ENCODE measurements at regions not wholly inside any gene's neighbourhood (a gene's known extent, or its start where the extent isn't known, plus 50 kb on each side); places are given as distances from the start of the nearest gene placed in this dataset.
"Not testable (repeated sequence)": the region's sequence is repeated elsewhere in the genome, so short reads cannot be mapped to it uniquely, and the experiment has no call there.

DNA sequence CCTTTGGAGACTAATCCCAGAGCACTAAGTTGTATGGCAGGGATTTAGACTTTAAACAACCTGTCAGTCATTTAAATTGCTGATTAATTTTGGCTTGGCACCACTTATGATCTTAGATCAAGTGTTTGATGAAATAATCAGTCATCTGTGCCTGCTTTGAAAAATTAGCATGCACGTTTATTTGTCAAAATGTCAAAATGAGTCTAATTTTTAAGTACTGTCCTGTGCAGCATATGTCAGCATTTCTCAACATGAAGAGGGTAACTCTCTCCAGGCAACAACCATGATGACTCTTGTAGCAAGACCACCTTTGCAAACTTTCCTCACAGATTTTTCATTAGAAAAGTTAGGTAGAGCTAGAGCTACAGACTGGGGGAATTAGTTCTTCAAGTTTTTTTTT is 155.7 kb upstream of the GJE1 start:
- in situ Hi-C loops (cut with MboI; ENCODE audit: low sequenced_read_pairs) = no loop called here

DNA sequence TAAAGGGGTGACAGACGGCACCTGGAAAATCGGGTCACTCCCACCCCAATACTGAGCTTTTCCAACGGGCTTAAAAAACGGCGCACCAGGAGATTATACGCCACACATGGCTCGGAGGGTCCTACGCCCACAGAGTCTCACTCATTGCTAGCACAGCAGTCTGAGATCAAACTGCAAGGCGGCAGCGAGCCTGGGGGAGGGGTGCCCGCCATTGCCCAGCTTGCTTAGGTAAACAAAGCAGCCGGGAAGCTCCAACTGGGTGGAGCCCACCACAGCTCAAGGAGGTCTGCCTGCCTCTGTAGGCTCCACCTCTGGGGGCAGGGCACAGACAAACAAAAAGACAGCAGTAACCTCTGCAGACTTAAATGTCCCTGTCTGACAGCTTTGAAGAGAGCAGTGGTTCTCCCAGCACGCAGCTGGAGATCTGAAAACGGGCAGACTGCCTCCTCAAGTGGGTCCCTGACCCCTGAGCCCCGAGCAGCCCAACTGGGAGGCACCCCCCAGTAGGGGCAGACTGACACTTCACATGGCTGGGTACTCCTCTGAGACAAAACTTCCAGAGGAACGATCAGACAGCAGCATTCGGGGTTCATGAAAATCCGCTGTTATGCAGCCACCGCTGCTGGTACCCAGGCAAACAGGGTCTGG is 162.8 kb upstream of the GJE1 start:
- in situ Hi-C loops (cut with MboI; ENCODE audit: low sequenced_read_pairs) = not testable (repeated sequence)

DNA sequence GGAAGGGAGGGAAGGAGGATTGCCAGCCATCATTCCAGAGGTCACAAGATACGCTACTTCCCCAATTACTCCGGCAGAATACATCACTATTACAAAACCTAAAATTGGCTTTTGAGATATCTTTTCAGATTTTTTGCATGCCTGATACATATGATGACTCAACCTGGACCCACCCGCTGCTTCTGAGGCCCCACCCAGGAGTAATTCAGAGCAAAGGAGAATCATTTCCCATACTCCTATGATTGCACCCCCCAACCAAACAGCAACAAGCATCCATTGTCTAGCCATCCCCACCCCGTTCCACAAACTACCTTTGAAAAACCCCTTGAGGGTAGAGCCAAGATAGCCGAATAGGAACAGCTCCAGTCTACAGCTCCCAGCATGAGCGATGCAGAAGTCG is 163.5 kb upstream of the GJE1 start:
- in situ Hi-C loops (cut with MboI; ENCODE audit: low sequenced_read_pairs) = no loop called here

DNA sequence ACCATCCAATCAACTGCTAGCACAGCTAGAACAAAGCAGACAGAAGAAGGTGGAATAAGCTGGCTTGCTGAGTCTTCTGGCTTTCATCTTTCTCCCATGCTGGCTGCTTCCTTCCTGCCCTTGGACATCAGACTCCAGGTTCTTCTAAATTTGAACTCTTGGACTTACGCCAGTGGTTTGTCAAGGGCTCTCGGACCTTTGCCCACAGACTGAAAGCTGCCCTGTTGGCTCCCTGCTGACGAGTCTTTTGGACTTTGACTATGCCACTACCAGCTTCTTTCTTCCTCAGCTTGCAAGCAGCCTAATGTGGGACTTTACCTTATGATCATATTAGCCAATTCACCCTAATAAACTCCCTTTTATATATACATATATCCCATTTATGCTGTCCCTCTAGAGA is 164.1 kb upstream of the GJE1 start:
- in situ Hi-C loops (cut with MboI; ENCODE audit: low sequenced_read_pairs) = no loop called here

DNA sequence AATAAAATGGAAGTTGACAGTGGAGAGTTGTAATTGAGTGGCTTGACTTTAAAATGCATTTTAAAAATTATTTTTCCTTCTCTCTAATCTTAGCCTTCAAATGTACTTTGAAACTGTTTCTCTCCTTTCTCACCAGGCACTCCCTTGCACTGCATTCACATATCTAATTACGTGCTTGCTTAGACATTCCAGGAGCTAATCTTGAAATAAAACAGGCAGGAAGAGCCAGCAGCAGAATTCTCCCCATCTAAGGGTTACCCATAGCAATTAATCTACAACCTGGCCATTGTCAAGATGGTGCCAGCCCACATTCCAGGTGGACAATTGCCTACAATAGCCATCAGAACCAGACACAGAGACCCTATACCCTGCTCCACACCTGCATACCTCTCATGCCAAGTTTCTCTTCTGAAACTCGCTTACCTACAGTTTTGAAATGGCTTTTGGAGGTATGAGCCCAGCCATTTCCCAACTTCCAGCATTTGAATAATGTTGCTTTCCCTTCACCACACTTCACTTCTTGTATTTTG is 167.6 kb upstream of the GJE1 start:
- in situ Hi-C loops (cut with MboI; ENCODE audit: low sequenced_read_pairs) = no loop called here

DNA sequence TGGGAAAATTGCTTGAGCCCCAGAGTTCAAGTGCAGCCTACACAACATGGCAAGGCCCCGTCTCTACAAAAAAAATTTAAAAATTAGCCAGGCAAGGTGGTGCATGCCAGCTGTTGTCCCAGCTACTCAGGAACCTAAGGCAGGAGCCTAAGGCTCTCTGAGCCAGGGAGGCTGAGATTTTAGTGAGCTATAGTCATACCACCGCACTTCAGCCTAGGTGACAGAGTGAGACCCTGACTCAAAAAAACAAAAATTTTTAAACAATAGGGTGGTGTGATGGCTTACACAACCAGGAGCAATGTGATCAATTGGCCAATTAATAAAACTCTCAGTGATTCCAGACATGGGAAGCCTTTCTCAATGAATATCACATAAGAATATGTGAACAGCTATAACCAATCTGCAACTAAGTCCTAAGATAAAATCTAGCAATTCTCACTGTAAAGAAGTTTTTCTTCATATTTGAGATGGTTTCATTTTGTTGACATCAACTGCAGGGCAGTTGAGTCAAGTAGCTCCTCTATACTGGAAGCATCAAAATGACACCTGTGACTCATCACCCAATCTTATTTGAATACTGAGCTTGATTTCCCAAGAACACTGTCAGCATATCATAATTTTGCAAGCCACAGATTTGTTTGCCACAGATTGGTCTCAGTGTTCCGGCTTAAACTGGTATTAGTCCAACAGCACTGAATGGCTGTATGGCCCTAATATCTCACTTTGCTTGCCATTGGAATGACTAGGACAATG is 169.0 kb upstream of the GJE1 start:
- in situ Hi-C loops (cut with MboI; ENCODE audit: low sequenced_read_pairs) = no loop called here

DNA sequence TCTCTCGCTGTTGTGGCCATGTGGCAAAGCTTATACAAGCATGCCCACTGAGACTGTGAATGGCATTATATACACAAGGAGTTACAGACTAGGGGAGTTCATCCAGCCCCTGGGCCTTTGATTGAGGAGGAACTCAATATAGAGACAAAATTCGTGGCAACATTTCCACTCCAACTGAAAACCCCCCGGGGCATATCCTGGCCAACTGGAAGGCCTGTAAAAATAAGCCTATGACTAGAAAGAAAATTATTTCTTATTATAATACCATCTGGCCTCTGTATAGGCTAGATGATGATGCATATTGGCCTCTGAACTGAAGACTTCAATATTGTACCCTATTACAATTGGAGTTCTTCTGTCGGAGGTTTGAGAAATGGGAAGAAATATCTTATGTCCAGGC is 175.5 kb upstream of the GJE1 start:
- in situ Hi-C loops (cut with MboI; ENCODE audit: low sequenced_read_pairs) = no loop called here

DNA sequence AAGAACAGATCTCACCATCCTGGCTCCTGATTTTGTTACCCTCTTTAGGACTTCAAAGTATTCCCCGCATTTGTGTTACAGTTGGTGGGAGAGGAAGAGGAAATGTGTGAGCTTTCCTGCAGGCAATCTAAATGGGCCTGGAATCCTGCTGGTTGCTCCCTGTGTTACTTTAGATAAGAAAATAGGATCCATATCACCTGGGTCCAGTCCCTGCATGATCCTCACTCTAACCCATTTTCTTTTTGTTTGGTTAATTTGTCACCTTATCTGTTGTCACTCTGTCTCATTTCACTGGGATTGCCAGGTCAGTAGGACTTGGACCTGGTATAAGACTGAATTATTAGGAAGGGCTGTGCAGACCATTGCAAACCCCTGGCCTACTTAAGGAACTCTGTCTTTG is 175.9 kb upstream of the GJE1 start:
- in situ Hi-C loops (cut with MboI; ENCODE audit: low sequenced_read_pairs) = no loop called here

DNA sequence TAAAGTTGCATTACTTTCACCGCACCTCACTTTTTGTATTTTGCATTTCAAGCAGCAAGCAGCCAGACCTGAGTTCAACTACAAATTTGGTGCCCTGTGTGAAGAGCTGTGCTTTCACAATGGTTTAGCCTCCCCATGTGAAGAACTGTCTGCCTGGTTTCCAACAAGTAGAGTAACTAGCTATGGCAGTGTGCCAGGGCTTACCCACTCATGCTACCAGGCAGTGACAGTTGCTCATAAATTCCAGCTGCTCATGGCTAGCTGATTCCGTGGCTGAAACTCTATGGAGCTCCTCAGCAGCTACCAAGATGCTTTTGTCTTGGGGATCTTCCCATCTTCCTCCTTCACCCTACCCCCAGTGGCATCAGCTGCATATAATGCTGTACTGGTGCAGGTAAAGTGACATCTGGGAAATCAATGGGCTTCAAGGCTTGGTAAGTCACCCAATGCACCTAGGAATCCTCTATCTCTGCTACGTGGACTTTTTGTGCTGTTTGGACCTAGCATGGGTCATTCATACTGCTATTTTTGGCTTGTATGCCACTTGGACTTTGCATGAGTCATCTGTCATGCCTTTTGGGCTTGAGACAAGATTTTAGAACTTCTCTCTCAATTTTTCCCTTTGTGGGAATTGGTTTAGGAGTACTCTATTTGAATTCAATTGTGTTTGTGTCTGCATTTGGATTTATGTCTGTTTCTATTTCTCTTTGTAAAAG is 176.5 kb upstream of the GJE1 start:
- in situ Hi-C loops (cut with MboI; ENCODE audit: low sequenced_read_pairs) = no loop called here

DNA sequence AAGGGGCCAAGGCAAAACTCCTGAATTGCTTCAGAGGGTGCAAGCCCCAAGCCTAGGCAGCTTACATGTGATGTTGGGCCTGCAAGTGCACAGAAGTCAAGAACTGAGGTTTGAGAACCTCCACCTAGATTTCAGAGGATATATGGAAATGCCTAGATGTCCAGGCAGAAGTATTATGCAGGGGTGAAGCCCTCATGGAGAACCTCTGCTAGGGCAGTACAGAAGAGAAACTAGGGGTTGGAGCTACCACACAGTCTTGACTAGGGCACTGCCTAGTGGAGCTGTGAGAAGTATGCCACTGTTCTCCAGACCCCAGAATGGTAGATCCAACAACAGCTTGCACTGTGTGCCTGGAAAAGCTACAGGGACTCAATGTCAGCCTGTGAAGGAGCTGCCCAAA is 179.7 kb upstream of the GJE1 start:
- in situ Hi-C loops (cut with MboI; ENCODE audit: low sequenced_read_pairs) = no loop called here

DNA sequence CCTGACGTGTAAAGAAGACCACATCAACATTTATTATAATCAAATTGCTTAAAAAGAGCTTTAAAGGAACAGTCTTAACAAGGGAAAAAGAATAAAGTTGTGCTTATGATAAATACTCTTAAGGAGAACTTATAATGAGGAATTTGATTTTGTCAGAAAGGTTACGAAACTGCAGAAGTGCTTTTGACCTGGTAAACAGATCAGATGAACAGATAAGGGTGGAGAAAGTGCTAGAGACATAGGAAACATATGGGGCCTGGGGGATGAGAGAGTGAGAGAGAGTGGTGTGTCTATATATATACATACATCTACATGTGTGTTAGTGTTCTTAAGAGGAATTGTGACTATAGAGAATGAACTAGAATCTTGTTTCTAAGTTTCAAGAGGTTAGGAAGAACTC is 186.2 kb upstream of the GJE1 start:
- in situ Hi-C loops (cut with MboI; ENCODE audit: low sequenced_read_pairs) = no loop called here

DNA sequence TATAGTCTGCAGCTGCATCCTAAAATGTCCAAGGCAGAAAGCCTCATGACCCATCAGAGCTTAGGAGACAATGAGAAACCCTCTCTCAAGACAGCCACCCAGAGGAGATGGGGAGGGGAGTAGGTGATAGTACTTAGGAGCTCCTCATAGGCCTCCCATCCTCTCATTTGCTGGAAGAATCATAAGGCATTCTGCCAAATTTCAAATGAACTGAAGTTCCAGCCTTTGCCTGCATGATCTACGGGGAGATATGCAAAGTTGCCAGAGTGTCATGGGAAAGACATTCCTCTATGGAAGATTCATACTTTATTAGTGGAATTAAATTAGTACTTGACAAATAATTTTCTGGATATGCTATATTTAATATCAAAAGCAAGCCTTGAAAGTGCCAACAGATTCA is 194.1 kb upstream of the GJE1 start:
- in situ Hi-C loops (cut with MboI; ENCODE audit: low sequenced_read_pairs) = no loop called here

DNA sequence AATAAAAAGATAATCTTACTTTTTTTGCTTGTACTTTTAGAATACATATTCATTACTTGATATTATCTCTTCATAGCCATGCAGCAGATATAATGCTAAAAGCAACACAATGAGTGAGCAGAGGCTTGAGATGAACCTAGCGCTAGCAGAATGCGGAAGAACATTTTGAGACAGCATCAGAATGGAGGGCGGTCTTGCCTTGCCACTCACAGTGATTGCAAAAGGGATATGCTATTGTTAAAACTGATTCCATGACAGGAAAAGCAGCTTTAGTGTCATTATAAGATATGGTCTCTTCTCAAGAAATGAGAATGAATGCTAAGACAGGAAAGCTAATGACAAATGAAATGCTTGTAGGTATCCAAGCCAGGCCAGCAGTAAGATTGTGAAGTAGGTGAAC is 200.0 kb upstream of the GJE1 start:
- in situ Hi-C loops (cut with MboI; ENCODE audit: low sequenced_read_pairs) = no loop called here

DNA sequence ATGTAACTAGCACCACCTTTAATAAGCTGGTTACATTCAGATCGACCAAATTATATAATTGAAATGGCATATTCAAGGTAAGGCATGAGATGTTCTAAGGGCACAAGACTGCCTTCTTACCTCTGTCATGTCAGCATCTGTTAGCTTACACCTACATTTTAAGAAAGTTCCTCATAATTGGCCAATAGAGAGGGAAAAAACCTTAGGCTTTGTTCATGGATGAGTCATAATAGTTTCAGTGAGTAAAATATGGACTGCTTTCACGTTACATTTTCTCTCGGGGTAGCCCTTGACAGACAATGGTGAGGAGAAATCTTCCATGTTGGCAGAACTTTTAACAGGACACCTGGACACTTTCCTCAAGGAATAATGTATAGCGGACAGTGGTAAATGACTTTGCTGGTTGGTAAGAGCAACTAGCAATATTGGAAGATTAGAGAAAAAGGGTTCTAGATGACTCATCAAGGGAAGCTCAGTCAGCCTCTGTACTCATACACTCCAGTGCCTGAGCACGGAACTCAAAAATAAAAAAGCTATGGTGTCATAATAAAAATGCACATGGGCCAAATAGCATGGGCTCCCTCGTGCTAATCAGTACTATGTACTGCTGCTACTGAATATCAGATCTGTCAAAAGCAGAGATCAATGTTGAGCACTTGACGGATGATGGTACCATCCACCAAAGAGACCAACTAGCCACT is 206.4 kb upstream of the GJE1 start:
- in situ Hi-C loops (cut with MboI; ENCODE audit: low sequenced_read_pairs) = not testable (repeated sequence)

DNA sequence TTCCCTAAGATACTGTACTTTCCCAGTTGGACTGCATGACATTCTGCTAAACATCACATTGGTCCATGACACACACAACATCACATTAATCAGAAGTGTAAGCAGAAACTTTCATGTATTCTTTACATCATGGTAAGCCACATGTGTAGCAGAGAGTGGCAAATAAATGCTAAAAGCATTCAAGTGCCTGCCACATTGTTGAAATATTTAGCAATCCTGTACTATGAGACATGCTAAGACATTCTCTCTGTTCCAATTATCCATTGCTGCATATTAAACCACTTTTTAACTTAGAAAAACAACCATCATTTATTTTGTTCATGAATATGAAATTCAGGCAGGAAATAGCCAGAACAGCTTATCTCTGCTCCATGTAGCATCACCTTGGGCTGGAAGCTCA is 207.7 kb upstream of the GJE1 start:
- in situ Hi-C loops (cut with MboI; ENCODE audit: low sequenced_read_pairs) = no loop called here

DNA sequence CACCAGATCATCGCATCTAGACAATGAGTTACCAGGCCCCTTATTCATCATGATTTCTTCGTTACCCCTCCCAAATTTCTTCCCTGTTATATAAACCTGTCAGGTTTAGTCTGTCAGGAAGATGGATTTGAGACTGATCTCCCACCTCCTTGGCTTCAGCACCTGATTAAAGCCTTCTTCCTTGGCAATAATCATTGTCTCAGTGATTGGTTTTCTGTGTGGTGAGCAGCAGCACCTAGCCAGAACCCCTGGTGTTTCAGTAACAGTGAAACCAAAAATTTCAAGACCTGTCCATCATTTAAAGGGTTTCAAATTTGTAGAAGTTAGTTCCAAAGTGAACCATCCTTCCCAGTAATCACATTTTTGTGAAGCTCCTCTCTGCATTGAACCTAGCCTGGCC is 209.8 kb upstream of the GJE1 start:
- in situ Hi-C loops (cut with MboI; ENCODE audit: low sequenced_read_pairs) = no loop called here

DNA sequence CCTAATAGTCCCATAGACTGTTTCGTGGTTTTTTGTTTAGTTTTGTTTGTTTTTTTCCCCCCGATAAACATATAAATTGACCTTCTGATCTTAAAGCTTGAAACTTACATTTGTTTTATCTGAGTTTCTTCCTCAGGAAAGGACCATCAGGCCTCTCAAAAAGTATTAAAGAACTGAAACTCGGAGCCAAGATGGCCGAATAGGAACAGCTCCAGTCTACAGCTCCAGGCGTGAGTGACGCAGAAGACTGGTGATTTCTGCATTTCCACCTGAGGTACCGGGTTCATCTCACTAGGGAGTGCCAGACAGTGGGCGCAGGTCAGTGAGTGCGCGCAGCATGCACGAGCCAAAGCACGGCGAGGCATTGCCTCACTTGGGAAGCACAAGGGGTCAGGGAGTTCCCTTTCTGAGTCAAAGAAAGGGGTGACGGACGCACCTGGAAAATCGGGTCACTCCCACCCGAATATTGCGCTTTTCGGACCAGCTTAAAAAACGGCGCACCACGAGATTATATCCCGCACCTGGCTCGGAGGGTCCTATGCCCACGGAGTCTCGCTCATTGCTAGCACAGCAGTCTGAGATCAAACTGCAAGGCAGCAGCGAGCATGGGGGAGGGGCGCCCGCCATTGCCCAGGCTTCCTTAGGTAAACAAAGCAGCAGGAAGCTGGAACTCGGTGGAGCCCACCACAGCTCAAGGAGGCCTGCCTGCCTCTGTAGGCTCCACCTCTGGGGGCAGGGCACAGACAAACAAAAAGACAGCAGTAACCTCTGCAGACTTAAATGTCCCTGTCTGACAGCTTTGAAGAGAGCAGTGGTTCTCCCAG is 215.8 kb upstream of the GJE1 start:
- in situ Hi-C loops (cut with MboI; ENCODE audit: low sequenced_read_pairs) = not testable (repeated sequence)

DNA sequence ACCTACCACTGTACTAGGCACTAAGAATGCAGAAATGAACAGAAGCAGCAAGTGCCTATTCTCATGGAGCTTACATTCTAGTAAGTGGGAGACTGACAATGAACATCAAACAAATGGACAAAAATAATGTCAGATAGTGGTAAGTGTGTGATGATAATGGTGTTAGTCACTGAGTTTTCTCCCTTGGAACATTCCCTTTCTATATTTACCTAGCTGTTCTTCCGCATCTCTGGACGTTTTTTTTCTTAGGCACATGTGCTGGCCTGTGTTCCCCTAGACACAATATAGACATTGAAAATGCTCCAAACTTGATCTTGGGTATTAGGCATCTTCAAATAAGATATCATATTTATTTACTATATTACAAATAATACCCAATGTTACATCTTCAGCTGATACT is 218.1 kb upstream of the GJE1 start:
- in situ Hi-C loops (cut with MboI; ENCODE audit: low sequenced_read_pairs) = no loop called here

DNA sequence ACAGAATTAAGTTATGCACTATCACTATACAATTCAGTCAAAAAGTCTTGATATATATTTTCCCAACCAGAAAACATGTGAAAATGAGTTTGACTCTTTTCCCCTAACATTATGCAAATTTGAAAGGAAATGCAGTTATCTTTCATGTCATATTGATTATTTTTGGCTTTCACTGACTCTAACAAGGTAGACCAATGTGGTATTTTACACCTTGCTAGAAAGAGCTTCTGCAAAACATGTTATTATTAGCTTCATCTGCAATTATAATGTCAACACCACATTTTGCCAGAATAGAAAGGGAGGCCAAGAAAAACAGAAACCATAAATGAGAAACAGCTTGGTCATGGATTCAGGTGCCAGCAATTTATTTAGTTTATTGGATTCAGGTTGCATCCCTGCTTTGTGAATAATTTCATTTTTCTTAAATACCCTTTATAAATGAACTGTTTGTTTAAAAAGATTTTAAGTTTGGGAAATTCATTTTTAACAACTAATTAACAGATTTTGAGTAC is 226.1 kb upstream of the GJE1 start:
- in situ Hi-C loops (cut with MboI; ENCODE audit: low sequenced_read_pairs) = no loop called here

DNA sequence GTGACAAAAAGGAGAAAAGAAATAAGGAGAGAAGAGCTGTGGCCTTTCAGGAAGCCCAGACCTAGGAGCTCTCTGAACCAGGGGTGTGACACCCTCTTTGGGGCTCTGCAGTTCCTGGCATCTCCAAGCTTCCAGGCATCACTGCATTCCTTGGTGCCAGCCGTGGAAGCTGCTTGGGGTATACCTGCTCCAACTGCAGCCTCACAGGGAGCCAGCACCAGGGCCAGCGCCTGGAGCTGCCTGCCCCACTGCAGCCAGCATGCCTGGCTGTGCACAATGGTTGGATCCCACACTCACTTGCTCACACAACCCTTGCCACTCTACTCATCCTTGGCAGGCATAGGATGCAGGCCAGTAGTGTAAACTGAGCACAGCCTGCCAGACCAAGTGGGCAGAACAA is 242.1 kb upstream of the GJE1 start:
- in situ Hi-C loops (cut with MboI; ENCODE audit: low sequenced_read_pairs) = no loop called here
